Activated CD8-positive, alpha-beta T cell treated with anti-CD3 and anti-CD28 coated beads for 36 hours (primary cell): ENCODE measurements at regions not wholly inside any gene's neighbourhood (a gene's known extent, or its start where the extent isn't known, plus 50 kb on each side); places are given as distances from the start of the nearest gene placed in this dataset.

Source experiments
- ATAC-seq: fragments of 200-7000 bp; cut with Tn5 transposase; one replicate; pipeline ENCODE4 v1.10.0; 2021; ENCODE audit warnings: mild to moderate bottlenecking, moderate library complexity
- CTCF ChIA-PET: fragments of 350-600 bp; sonication (Branson Sonifier 250); formaldehyde crosslinking; loops from one replicate; lab custom pipeline; 2021; ENCODE audit warnings: antibody characterized with exemption; lab: Charles Lee
- POLR2A ChIA-PET: fragments of 350-600 bp; sonication (Branson Sonifier 250); formaldehyde crosslinking; loops from one replicate; lab custom pipeline; 2021; ENCODE audit warnings: antibody characterized with exemption; lab: Charles Lee
- DNase-seq: peaks from one replicate; pipeline ENCODE4 v3.0.0-alpha.2; 2020
- H3K27ac Mint-ChIP-seq: one replicate; pipeline ENCODE4 v1.8.0; 2021; ENCODE audit warnings: mild to moderate bottlenecking, mixed read lengths
- H3K27me3 Mint-ChIP-seq: one replicate; pipeline ENCODE4 v1.8.0; 2021; ENCODE audit warnings: mixed read lengths
- H3K36me3 Mint-ChIP-seq: one replicate; pipeline ENCODE4 v1.8.0; 2021; ENCODE audit warnings: low read depth, mixed read lengths
- H3K4me1 Mint-ChIP-seq: one replicate; pipeline ENCODE4 v1.8.0; 2021; ENCODE audit warnings: low read depth, mixed read lengths
- H3K4me3 Mint-ChIP-seq: one replicate; pipeline ENCODE4 v1.8.0; 2021; ENCODE audit warnings: mild to moderate bottlenecking, moderate library complexity, mixed read lengths
- H3K9me3 Mint-ChIP-seq: one replicate; pipeline ENCODE4 v1.8.0; 2021; ENCODE audit warnings: mixed read lengths
- CTCF ChIP-seq: fragments of 200-600 bp; IDR thresholded peaks from one replicate; pipeline ENCODE4 v1.8.0; 2022; ENCODE audit warnings: antibody characterized with exemption, mild to moderate bottlenecking
- intact Hi-C: fragments of 100-400 bp; cut with micrococcal nuclease; formaldehyde crosslinking; loops from one replicate; pipeline ENCODE4 v1.10.0; 2022

GRCh38 chr2:204298404-204298803 is 246.9 kb upstream of the PARD3B start:
- TF ChIP-seq CTCF: no peak
- Mint-ChIP-seq H3K27ac (no peak overlapping the region), H3K4me3 (no peak overlapping the region), H3K27me3 (no peaks in the 10 kb centered on the region), H3K4me1 (no peaks in the 10 kb centered on the region), H3K36me3 (no peaks in the 10 kb centered on the region), H3K9me3 (no peaks in the 10 kb centered on the region)
- DNase-seq (no peak), ATAC-seq (no peak)
- CTCF ChIA-PET: no interaction called here
- POLR2A ChIA-PET: no interaction called here
- intact Hi-C loops: no loop called here

- ChIA-PET CTCF (no interaction called here), POLR2A (no interaction called here)
- no peak overlapping the region for H3K27ac Mint-ChIP-seq
- H3K36me3 Mint-ChIP-seq: no peaks in the 10 kb centered on the region
- H3K4me1 Mint-ChIP-seq: no peaks in the 10 kb centered on the region
- no peaks in the 10 kb centered on the region for H3K27me3 Mint-ChIP-seq
- H3K4me3 Mint-ChIP-seq: no peak overlapping the region
- no peak for DNase-seq
- intact Hi-C loops: no loop called here
- no peaks in the 10 kb centered on the region for H3K9me3 Mint-ChIP-seq
- TF ChIP-seq CTCF: no peak
- ATAC-seq: no peak
These were observed 245.5 kb upstream of the PARD3B start for GRCh38 chr2:204299766-204300165.

GRCh38 chr2:204306667-204307066 is 238.6 kb upstream of the PARD3B start:
- peaks cover 4% of the 10 kb centered on the region for H3K27me3 Mint-ChIP-seq
- intact Hi-C loops: no loop called here
- H3K27ac Mint-ChIP-seq: no peak overlapping the region
- H3K4me3 Mint-ChIP-seq: no peak overlapping the region
- POLR2A ChIA-PET: no interaction called here
- no peak for TF ChIP-seq CTCF
- DNase-seq (no peak), ATAC-seq (no peak)
- H3K36me3 Mint-ChIP-seq: no peaks in the 10 kb centered on the region
- CTCF ChIA-PET: interaction anchor here (1.1 kb wide), 1 partner anchor 47 kb away, joined by 3 read pairs; no protein-coding TSS in a partner anchor
- H3K4me1 Mint-ChIP-seq: no peaks in the 10 kb centered on the region
- H3K9me3 Mint-ChIP-seq: no peaks in the 10 kb centered on the region

GRCh38 chr2:204312105-204312504 is 233.2 kb upstream of the PARD3B start:
- Mint-ChIP-seq H3K4me1 (no peaks in the 10 kb centered on the region), H3K9me3 (no peaks in the 10 kb centered on the region), H3K27me3 (peaks cover 7% of the 10 kb centered on the region), H3K4me3 (no peak overlapping the region), H3K27ac (no peak overlapping the region), H3K36me3 (no peaks in the 10 kb centered on the region)
- CTCF ChIA-PET: interaction anchor here (0.7 to 1.0 kb wide), 3 partner anchors 52 to 134 kb away, joined by 3 read pairs; no protein-coding TSS in a partner anchor
- ATAC-seq (no peak), DNase-seq (no peak)
- TF ChIP-seq CTCF: no peak
- intact Hi-C loops: no loop called here
- POLR2A ChIA-PET: no interaction called here

- no peak overlapping the region for H3K4me3 Mint-ChIP-seq
- POLR2A ChIA-PET: no interaction called here
- CTCF ChIA-PET: no interaction called here
- intact Hi-C loops: no loop called here
- H3K9me3 Mint-ChIP-seq: no peaks in the 10 kb centered on the region
- peaks cover 12% of the 10 kb centered on the region for H3K27me3 Mint-ChIP-seq
- DNase-seq: no peak
- TF ChIP-seq CTCF: no peak
- no peak for ATAC-seq
- H3K4me1 Mint-ChIP-seq: no peaks in the 10 kb centered on the region
- no peak overlapping the region for H3K27ac Mint-ChIP-seq
- H3K36me3 Mint-ChIP-seq: no peaks in the 10 kb centered on the region
These were observed 232.0 kb upstream of the PARD3B start for GRCh38 chr2:204313256-204313655.
